ENCODE measurements at regions not wholly inside any gene's neighbourhood (a gene's known extent, or its start where the extent isn't known, plus 50 kb on each side); places are given as distances from the start of the nearest gene placed in this dataset.

- Histone ChIP-seq H3K4me1 (peaks cover 0 to 14% (median 6%) of the 10 kb centered on the region in 4 donors), H3K9me3 (no peaks in the 10 kb centered on the region), H3K4me3 (no peak overlapping the region), H3K36me3 (no peaks in the 10 kb centered on the region), H3K27ac (no peak overlapping the region), H3K27me3 (no peaks in the 10 kb centered on the region)
- WGBS, 2 donors = 22 to 39% methylated on average over 7 of the region's 7 CpGs
- DNase-seq = peak; percentile 46
- no peak for TF ChIP-seq POLR2A (IDR thresholded peaks at IDR 0.05)
- TF ChIP-seq CTCF (IDR thresholded peaks at IDR 0.05) = peak in 2 of 4 experiments; percentile 9 to 18
- intact Hi-C loops (cut with DNase I) = no loop called here
Observed at GRCh38 chr15:66923438-66923881, 141.9 kb upstream of the SMAD3 start.

- peak; percentile 37 for DNase-seq
- WGBS, 2 donors = 90 to 95% methylated on average over 3 of the region's 3 CpGs
Observed at GRCh38 chr15:66924889-66925288, 140.5 kb upstream of the SMAD3 start.

GRCh38 chr15:66925721-66926120 lies 139.7 kb upstream of the SMAD3 start:
- peaks cover 0 to 4% (median 0%) of the 10 kb centered on the region in 4 donors for H3K4me1 ChIP-seq
- DNase-seq = peak; percentile 22
- intact Hi-C loops (cut with DNase I) = no loop called here
- H3K36me3 ChIP-seq = no peaks in the 10 kb centered on the region
- no peak overlapping the region for H3K27ac ChIP-seq
- H3K9me3 ChIP-seq = no peaks in the 10 kb centered on the region
- TF ChIP-seq EP300 (IDR thresholded peaks at IDR 0.05) (no peak), POLR2A (IDR thresholded peaks at IDR 0.05) (no peak), POLR2AphosphoS5 (IDR thresholded peaks at IDR 0.05) (no peak), CTCF (IDR thresholded peaks at IDR 0.05) (no peak)
- 80 to 88% methylated on average over 4 of the region's 4 CpGs for WGBS, 2 donors
- no peaks in the 10 kb centered on the region for H3K27me3 ChIP-seq
- no peak overlapping the region for H3K4me3 ChIP-seq

More at GRCh38 chr15:66924889-66925288, 140.5 kb upstream of the SMAD3 start:
- H3K27me3 ChIP-seq = no peaks in the 10 kb centered on the region
- H3K4me3 ChIP-seq = no peak overlapping the region
- intact Hi-C loops (cut with DNase I) = no loop called here
- no peaks in the 10 kb centered on the region for H3K36me3 ChIP-seq
- no peak for TF ChIP-seq EP300 (IDR thresholded peaks at IDR 0.05)
- no peak for TF ChIP-seq POLR2A (IDR thresholded peaks at IDR 0.05)
- no peak for TF ChIP-seq CTCF (IDR thresholded peaks at IDR 0.05)
- no peak for TF ChIP-seq POLR2AphosphoS5 (IDR thresholded peaks at IDR 0.05)
- no peaks in the 10 kb centered on the region for H3K9me3 ChIP-seq
- H3K4me1 ChIP-seq = peaks cover 0 to 4% (median under 1%) of the 10 kb centered on the region in 4 donors
- no peak overlapping the region for H3K27ac ChIP-seq

GRCh38 chr15:66927201-66928077 lies 138.0 kb upstream of the SMAD3 start:
- Histone ChIP-seq H3K36me3 (no peaks in the 10 kb centered on the region), H3K27ac (peak overlapping the region in 1 of 4 donors; percentile 39), H3K4me3 (no peak overlapping the region), H3K4me1 (peaks cover 0 to 11% (median 11%) of the 10 kb centered on the region in 4 donors), H3K27me3 (no peaks in the 10 kb centered on the region), H3K9me3 (no peaks in the 10 kb centered on the region)
- TF ChIP-seq CTCF (IDR thresholded peaks at IDR 0.05) = no peak
- TF ChIP-seq POLR2A (IDR thresholded peaks at IDR 0.05) = no peak
- TF ChIP-seq POLR2AphosphoS5 (IDR thresholded peaks at IDR 0.05) = no peak
- no peak for TF ChIP-seq EP300 (IDR thresholded peaks at IDR 0.05)
- WGBS, 2 donors = 60 to 63% methylated on average over 4 of the region's 4 CpGs
- peak; percentile 34 for DNase-seq
- intact Hi-C loops (cut with DNase I) = no loop called here
